SK-N-SH (cell line): ENCODE measurements at regions not wholly inside any gene's neighbourhood (a gene's known extent, or its start where the extent isn't known, plus 50 kb on each side); places are given as distances from the start of the nearest gene placed in this dataset.

ENCODE experiments used
- ELF1 ChIP-seq: IDR thresholded peaks from 2 replicates; pipeline ENCODE4 v1.4.0; 2012
- FOXM1 ChIP-seq: IDR thresholded peaks from 2 replicates; pipeline ENCODE4 v1.4.0; 2012; ENCODE audit warnings: low read depth, mild to moderate bottlenecking
- NRF1 ChIP-seq: IDR thresholded peaks from 2 replicates; pipeline ENCODE4 v1.6.1; 2012; ENCODE audit warnings: low read depth, mild to moderate bottlenecking, low read length
- POLR2AphosphoS5 ChIP-seq: IDR thresholded peaks from 2 replicates; pipeline ENCODE4 v1.6.1; 2012; ENCODE audit warnings: low read depth, low read length
- RAD21 ChIP-seq: IDR thresholded peaks from 2 replicates; pipeline ENCODE4 v1.6.1; 2012; ENCODE audit warnings: mild to moderate bottlenecking, low read length
- RFX5 ChIP-seq: IDR thresholded peaks from 2 replicates; pipeline ENCODE4 v1.6.1; 2012; ENCODE audit warnings: mild to moderate bottlenecking, improper control_type of control experiment, low read length
- USF2 ChIP-seq: fragments of 150-350 bp; IDR thresholded peaks from 2 replicates; pipeline ENCODE4 v1.6.1; 2017; ENCODE audit warnings: antibody characterized with exemption, low read length, low read depth, borderline replicate concordance
- YY1 ChIP-seq: IDR thresholded peaks from 2 replicates; pipeline ENCODE4 v1.4.0; 2012; ENCODE audit warnings: low read depth, mild to moderate bottlenecking
- TF ChIP-seq, protein P1 (sequence below): fragments of 200-600 bp; sonication (generic); IDR thresholded peaks from 2 replicates; pipeline ENCODE4 v1.6.1; 2017; ENCODE audit warnings: antibody characterized with exemption, mild to moderate bottlenecking, moderate library complexity
- TF ChIP-seq, protein P2 (sequence below): IDR thresholded peaks from 2 replicates; pipeline ENCODE4 v1.4.0; 2012; ENCODE audit warnings: low read depth

GRCh38 chr12:90274407-90274806, 565.8 kb upstream of the ATP2B1 start:
- TF ChIP-seq, protein P1, sequence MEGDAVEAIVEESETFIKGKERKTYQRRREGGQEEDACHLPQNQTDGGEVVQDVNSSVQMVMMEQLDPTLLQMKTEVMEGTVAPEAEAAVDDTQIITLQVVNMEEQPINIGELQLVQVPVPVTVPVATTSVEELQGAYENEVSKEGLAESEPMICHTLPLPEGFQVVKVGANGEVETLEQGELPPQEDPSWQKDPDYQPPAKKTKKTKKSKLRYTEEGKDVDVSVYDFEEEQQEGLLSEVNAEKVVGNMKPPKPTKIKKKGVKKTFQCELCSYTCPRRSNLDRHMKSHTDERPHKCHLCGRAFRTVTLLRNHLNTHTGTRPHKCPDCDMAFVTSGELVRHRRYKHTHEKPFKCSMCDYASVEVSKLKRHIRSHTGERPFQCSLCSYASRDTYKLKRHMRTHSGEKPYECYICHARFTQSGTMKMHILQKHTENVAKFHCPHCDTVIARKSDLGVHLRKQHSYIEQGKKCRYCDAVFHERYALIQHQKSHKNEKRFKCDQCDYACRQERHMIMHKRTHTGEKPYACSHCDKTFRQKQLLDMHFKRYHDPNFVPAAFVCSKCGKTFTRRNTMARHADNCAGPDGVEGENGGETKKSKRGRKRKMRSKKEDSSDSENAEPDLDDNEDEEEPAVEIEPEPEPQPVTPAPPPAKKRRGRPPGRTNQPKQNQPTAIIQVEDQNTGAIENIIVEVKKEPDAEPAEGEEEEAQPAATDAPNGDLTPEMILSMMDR: no peak
- TF ChIP-seq RAD21 (peak; percentile 5; the same call in 1 of the 2 replicates), FOXM1 (no peak), POLR2AphosphoS5 (no peak), RFX5 (no peak), YY1 (no peak), USF2 (no peak), ELF1 (no peak), NRF1 (no peak)
- TF ChIP-seq, protein P2, sequence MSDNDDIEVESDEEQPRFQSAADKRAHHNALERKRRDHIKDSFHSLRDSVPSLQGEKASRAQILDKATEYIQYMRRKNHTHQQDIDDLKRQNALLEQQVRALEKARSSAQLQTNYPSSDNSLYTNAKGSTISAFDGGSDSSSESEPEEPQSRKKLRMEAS: no peak
